Lung (tissue), 11 donors: ENCODE measurements at regions not wholly inside any gene's neighbourhood (a gene's known extent, or its start where the extent isn't known, plus 50 kb on each side); places are given as distances from the start of the nearest gene placed in this dataset.

Experiments used
- ATAC-seq: fragments of 200-7000 bp; cut with Tn5 transposase; one replicate; pipeline ENCODE4 v1.9.1; 2020; ENCODE audit warnings: moderate number of reproducible peaks; ENCODE audit not compliant: insufficient read depth, low FRiP score
- DNase-seq, 3 donors: peaks; one replicate each; pipeline ENCODE4 v3.0.0-alpha.2; 2013 to 2017
- H3K27ac ChIP-seq, 2 donors: one replicate each; pipeline ENCODE4 v1.5.1; 2013; ENCODE audit warnings: mild to moderate bottlenecking in 2 of 2, moderate library complexity in 2 of 2, control low read depth in 1 of 2, inconsistent platforms in 1 of 2, low read depth in 1 of 2, low read length in 1 of 2
- H3K27me3 ChIP-seq, 3 donors: one replicate each; pipeline ENCODE4 v1.5.1; 2013; ENCODE audit warnings: low read length in 2 of 3; ENCODE audit not compliant: control insufficient read depth in 3 of 3, insufficient read depth in 3 of 3
- H3K36me3 ChIP-seq, 4 donors: one replicate each; pipeline ENCODE4 v1.5.1; 2013; ENCODE audit warnings: low read length in 4 of 4, mild to moderate bottlenecking in 1 of 4, moderate library complexity in 1 of 4; ENCODE audit not compliant: control insufficient read depth in 4 of 4, insufficient read depth in 4 of 4
- H3K4me1 ChIP-seq, 5 donors: one replicate each; pipeline ENCODE4 v1.5.1; 2013; ENCODE audit warnings: low read length in 5 of 5, mild to moderate bottlenecking in 2 of 5, moderate library complexity in 1 of 5; ENCODE audit not compliant: control insufficient read depth in 5 of 5, insufficient read depth in 5 of 5
- H3K4me3 ChIP-seq: one replicate; pipeline ENCODE4 v1.5.1; 2013; ENCODE audit warnings: mild to moderate bottlenecking, control low read depth, moderate library complexity
- H3K9ac ChIP-seq, 2 donors: one replicate each; pipeline ENCODE4 v1.5.1; 2013; ENCODE audit warnings: low read length in 2 of 2, control low read depth in 1 of 2; ENCODE audit not compliant: insufficient read depth in 1 of 2
- H3K9me3 ChIP-seq, 4 donors: one replicate each; pipeline ENCODE4 v1.5.1; 2013; ENCODE audit warnings: low read length in 3 of 4, mild to moderate bottlenecking in 1 of 4, moderate library complexity in 1 of 4; ENCODE audit not compliant: control insufficient read depth in 4 of 4, insufficient read depth in 3 of 4
- WGBS, 2 donors: extraction: QIAGEN DNeasy Blood & Tissue Kit; methylation state at CpG; one replicate each; pipeline ENCODE4 v1.1.7; 2013; 5-methylcytosine and 5-hydroxymethylcytosine counted together
- TF ChIP-seq, protein P1 (sequence below): IDR thresholded peaks from 2 replicates; pipeline ENCODE4 v1.5.1; 2012; ENCODE audit warnings: mild to moderate bottlenecking; ENCODE audit errors: control extremely low read depth, extremely low read depth
- donor health status: control.
- donor health status: control.
- donor health status: Bipolar disorder and iron deficiency.
- donor health status: healthy.
- donor health status: DM: yes; HTN: yes; CAD: no.

DNA sequence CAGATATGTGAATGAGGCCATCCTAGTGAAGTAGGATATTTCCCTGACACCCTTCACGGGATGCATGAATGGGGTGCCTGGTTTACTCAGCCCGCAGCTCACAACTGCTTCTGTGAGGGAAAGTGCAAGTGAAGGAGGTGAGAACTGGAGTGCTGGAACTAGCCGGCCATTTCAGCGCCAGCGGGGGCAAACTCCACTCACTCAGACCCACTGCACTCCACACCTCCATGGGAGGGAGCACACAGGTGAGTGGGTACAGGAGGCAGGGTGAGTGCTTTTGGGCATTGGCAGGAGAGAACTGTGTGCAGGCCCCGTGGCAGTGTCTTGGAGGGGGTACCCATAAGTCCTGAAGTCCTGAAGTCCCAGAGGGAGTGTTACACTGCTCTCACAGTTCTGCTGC, 1008.4 kb downstream of the SLC6A15 start:
- TF ChIP-seq, protein P1, sequence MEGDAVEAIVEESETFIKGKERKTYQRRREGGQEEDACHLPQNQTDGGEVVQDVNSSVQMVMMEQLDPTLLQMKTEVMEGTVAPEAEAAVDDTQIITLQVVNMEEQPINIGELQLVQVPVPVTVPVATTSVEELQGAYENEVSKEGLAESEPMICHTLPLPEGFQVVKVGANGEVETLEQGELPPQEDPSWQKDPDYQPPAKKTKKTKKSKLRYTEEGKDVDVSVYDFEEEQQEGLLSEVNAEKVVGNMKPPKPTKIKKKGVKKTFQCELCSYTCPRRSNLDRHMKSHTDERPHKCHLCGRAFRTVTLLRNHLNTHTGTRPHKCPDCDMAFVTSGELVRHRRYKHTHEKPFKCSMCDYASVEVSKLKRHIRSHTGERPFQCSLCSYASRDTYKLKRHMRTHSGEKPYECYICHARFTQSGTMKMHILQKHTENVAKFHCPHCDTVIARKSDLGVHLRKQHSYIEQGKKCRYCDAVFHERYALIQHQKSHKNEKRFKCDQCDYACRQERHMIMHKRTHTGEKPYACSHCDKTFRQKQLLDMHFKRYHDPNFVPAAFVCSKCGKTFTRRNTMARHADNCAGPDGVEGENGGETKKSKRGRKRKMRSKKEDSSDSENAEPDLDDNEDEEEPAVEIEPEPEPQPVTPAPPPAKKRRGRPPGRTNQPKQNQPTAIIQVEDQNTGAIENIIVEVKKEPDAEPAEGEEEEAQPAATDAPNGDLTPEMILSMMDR = no peak
- DNase-seq = no peak

DNA sequence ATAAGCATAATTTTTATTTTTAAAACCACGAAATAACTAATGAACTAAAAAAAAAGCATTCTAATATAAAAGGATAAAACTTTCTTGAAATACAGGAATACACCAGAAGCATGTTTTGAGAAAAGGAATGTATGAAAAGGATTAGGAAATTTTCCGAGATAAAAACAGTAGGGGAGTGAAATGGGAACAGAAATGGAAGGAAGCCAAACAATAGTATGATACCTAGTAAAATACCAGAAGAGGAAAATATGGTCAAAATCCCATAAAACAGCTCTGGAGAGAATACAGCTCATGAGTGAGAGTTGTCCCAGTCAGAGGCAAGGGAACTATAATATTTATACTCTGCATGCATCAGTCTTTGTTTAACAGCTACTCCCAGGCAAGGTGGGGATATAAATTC, 1016.2 kb downstream of the SLC6A15 start:
- H3K9me3 ChIP-seq = peaks cover 0 to 4% (median 0%) of the 10 kb centered on the region in 4 donors
- 50 to 64% methylated on average over 2 of the region's 2 CpGs for WGBS, 2 donors
- no peaks in the 10 kb centered on the region for H3K4me1 ChIP-seq
- H3K4me3 ChIP-seq = no peak overlapping the region
- no peak overlapping the region for H3K27ac ChIP-seq
- ATAC-seq = no peak
- no peak for DNase-seq
- TF ChIP-seq, protein P1 = no peak
- H3K9ac ChIP-seq = no peak overlapping the region
- H3K36me3 ChIP-seq = no peaks in the 10 kb centered on the region
- H3K27me3 ChIP-seq = no peaks in the 10 kb centered on the region

More for the DNA sequence above, 1008.4 kb downstream of the SLC6A15 start:
- no peak for ATAC-seq
- Histone ChIP-seq H3K27ac (no peak overlapping the region), H3K9ac (no peak overlapping the region), H3K27me3 (no peaks in the 10 kb centered on the region), H3K4me1 (no peaks in the 10 kb centered on the region), H3K4me3 (no peak overlapping the region), H3K36me3 (no peaks in the 10 kb centered on the region), H3K9me3 (no peaks in the 10 kb centered on the region)
- WGBS, 2 donors = 68 to 77% methylated on average over 6 of the region's 6 CpGs

DNA sequence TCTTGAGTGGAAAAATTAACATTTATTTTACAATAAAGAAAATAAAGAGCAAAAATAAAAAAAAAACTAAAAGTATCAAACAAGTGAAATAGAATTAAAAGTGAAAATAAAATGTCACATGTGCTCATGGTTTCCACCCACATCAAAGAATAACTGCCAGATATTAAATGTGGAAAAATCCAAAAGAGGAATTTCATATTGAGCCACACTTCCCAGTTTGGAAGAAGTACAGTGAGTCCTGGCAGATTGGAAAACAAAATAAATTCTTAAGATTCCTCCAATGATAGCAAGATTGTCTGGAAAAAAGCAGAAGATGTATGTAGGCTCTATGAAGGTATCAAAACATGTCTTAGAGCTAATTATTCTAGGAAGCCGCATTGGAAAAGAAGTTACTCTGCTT, 1019.5 kb downstream of the SLC6A15 start:
- no peak overlapping the region for H3K9ac ChIP-seq
- no peak for DNase-seq
- no peaks in the 10 kb centered on the region for H3K36me3 ChIP-seq
- no peaks in the 10 kb centered on the region for H3K27me3 ChIP-seq
- no peak overlapping the region for H3K27ac ChIP-seq
- H3K9me3 ChIP-seq = no peaks in the 10 kb centered on the region
- no peak overlapping the region for H3K4me3 ChIP-seq
- WGBS, 2 donors = 0% methylated on average over 1 of the region's 1 CpG
- ATAC-seq = no peak
- no peaks in the 10 kb centered on the region for H3K4me1 ChIP-seq
- TF ChIP-seq, protein P1 = no peak

DNA sequence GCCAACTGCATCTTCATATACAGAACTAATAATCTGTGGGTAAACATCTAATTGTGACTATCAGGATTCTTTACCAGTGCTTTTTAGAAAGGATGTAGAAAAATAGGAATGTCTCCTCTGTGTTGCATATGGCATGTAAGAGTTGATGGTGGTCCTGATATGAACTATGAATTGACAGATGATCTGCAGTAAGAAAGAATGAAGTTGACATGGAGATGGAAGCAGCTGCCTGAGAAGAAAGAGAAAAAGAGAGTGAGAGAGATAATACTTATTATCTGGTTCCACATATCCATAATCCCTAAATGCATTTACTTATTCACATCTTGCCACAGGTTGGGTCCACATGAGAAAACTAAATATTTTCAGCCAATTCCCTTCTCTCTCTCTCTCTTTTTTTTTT, 1022.9 kb downstream of the SLC6A15 start:
- no peaks in the 10 kb centered on the region for H3K27me3 ChIP-seq
- H3K36me3 ChIP-seq = no peaks in the 10 kb centered on the region
- ATAC-seq (no peak), DNase-seq (no peak)
- TF ChIP-seq, protein P1 = no peak
- H3K9ac ChIP-seq = no peak overlapping the region
- H3K9me3 ChIP-seq = no peaks in the 10 kb centered on the region
- no peak overlapping the region for H3K27ac ChIP-seq
- H3K4me3 ChIP-seq = no peak overlapping the region
- H3K4me1 ChIP-seq = no peaks in the 10 kb centered on the region
